ENCODE measurements at regions not wholly inside any gene's neighbourhood (a gene's known extent, or its start where the extent isn't known, plus 50 kb on each side); places are given as distances from the start of the nearest gene placed in this dataset.

- TF ChIP-seq CTCF (conservative IDR thresholded peaks at IDR 0.05) (no peak), ZFX (IDR thresholded peaks at IDR 0.05) (no peak)
Observed at GRCh38 chr21:15620892-15621291, 108.9 kb upstream of the USP25 start.

Data from C4-2B (cell line).